ENCODE measurements at regions not wholly inside any gene's neighbourhood (a gene's known extent, or its start where the extent isn't known, plus 50 kb on each side); places are given as distances from the start of the nearest gene placed in this dataset.
"Not testable (repeated sequence)": the region's sequence is repeated elsewhere in the genome, so short reads cannot be mapped to it uniquely, and the experiment has no call there.

DNA sequence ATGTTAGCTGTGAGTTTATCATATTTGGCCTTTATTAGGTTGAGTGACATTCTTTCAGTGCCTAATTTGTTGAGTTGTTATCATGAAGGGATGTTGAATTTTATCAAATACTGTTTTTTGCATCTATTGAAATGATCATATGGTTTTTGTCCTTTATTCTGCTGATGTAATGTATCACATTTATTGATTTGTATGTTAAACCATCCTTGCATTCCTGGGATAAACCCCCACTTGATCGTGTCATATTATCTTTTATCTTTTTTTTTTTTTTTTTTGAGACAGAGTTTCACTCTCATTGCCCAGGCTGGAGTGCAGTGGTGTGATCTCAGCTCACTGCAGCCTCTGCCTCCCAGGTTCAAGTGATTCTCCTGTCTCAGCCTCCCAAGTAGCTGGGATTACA lies 51.9 kb upstream of the MFGE8 start:
- not testable (repeated sequence) for H3K4me1 ChIP-seq (ENCODE audit: control insufficient read depth, insufficient read depth, low read length, poor library complexity, severe bottlenecking); H3K27ac ChIP-seq (ENCODE audit: low read depth, low read length, severe bottlenecking); H3K4me3 ChIP-seq (ENCODE audit: extremely low read depth, insufficient read depth, low read length, poor library complexity, severe bottlenecking); H3K9me3 ChIP-seq (ENCODE audit: control insufficient read depth, low read length); H3K36me3 ChIP-seq (ENCODE audit: control insufficient read depth, insufficient read depth, low read length)
- WGBS, 2 experiments (ENCODE audit: insufficient coverage in 2 of 2): no CpG with 5 or more reads among the region's 1 CpG

GRCh38 chr15:88970232-88970631 lies 57.1 kb upstream of the MFGE8 start:
- peaks cover 4% of the 10 kb centered on the region for H3K9me3 ChIP-seq (ENCODE audit: control insufficient read depth, low read length)
- no peak overlapping the region for H3K4me3 ChIP-seq (ENCODE audit: extremely low read depth, insufficient read depth, low read length, poor library complexity, severe bottlenecking)
- H3K36me3 ChIP-seq (ENCODE audit: control insufficient read depth, insufficient read depth, low read length): no peaks in the 10 kb centered on the region
- H3K4me1 ChIP-seq (ENCODE audit: control insufficient read depth, insufficient read depth, low read length, poor library complexity, severe bottlenecking): no peaks in the 10 kb centered on the region
- WGBS, 2 experiments (ENCODE audit: insufficient coverage in 2 of 2): no CpG with 5 or more reads among the region's 1 CpG
- H3K27ac ChIP-seq (ENCODE audit: low read depth, low read length, severe bottlenecking): no peak overlapping the region

GRCh38 chr15:88974392-88974791 lies 61.2 kb upstream of the MFGE8 start:
- Histone ChIP-seq H3K4me3 (ENCODE audit: extremely low read depth, insufficient read depth, low read length, poor library complexity, severe bottlenecking) (no peak overlapping the region), H3K4me1 (ENCODE audit: control insufficient read depth, insufficient read depth, low read length, poor library complexity, severe bottlenecking) (no peaks in the 10 kb centered on the region), H3K9me3 (ENCODE audit: control insufficient read depth, low read length) (peaks cover 4% of the 10 kb centered on the region), H3K27ac (ENCODE audit: low read depth, low read length, severe bottlenecking) (no peak overlapping the region), H3K36me3 (ENCODE audit: control insufficient read depth, insufficient read depth, low read length) (no peaks in the 10 kb centered on the region)
- WGBS, 2 experiments (ENCODE audit: insufficient coverage in 2 of 2): 71 to 93% methylated on average over 2 of the region's 4 CpGs

DNA sequence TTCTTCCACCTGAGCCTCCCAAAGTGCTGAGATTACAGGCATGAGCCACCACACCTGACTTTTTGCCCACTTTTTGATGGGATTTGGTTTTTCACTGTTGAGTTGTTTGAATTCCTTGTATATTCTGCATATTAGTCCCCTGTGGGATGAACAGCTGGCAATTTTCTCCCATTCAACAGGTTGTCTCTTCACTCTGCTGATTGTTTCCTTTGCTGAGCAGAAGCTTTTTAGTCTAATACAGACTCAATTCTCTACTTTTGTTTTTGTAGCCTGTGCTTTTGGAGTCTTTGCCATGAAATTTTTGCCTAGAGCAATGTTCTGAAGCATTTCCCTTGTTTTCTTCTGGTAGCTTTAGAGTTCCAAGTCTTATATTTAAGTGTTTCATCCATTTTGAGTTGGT lies 62.7 kb upstream of the MFGE8 start:
- H3K4me3 ChIP-seq (ENCODE audit: extremely low read depth, insufficient read depth, low read length, poor library complexity, severe bottlenecking): no peak overlapping the region
- no peaks in the 10 kb centered on the region for H3K9me3 ChIP-seq (ENCODE audit: control insufficient read depth, low read length)
- no peaks in the 10 kb centered on the region for H3K36me3 ChIP-seq (ENCODE audit: control insufficient read depth, insufficient read depth, low read length)
- H3K4me1 ChIP-seq (ENCODE audit: control insufficient read depth, insufficient read depth, low read length, poor library complexity, severe bottlenecking): no peaks in the 10 kb centered on the region
- H3K27ac ChIP-seq (ENCODE audit: low read depth, low read length, severe bottlenecking): no peak overlapping the region

- Histone ChIP-seq H3K9me3 (ENCODE audit: control insufficient read depth, low read length) (no peaks in the 10 kb centered on the region), H3K27ac (ENCODE audit: low read depth, low read length, severe bottlenecking) (no peak overlapping the region), H3K36me3 (ENCODE audit: control insufficient read depth, insufficient read depth, low read length) (no peaks in the 10 kb centered on the region), H3K4me3 (ENCODE audit: extremely low read depth, insufficient read depth, low read length, poor library complexity, severe bottlenecking) (no peak overlapping the region), H3K4me1 (ENCODE audit: control insufficient read depth, insufficient read depth, low read length, poor library complexity, severe bottlenecking) (peaks cover under 1% of the 10 kb centered on the region)
- 93 to 100% methylated on average over 2 of the region's 2 CpGs for WGBS, 2 experiments (ENCODE audit: insufficient coverage in 2 of 2)
Observed at GRCh38 chr15:88976656-88977055, 63.5 kb upstream of the MFGE8 start.

DNA sequence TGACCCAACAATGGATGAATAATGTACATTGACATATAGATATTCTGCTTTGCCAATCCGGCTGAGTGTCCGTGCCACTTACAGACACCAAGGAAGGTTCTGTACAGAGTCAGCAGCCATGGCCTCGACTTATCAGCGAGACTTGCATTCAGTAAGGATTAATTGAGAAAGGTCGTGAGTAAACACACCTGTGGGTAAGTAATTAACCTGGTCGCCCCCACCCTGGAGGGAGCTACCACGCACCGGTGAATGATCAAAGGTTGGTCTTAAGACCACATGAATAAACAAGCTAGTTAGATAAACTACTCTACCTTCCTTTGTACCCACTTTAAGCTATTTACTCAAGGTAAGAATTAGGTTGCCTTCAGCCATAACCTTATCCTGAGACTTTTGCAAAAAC lies 66.5 kb upstream of the MFGE8 start:
- 94% methylated on average over 5 to 6 of the region's 8 CpGs for WGBS, 2 experiments (ENCODE audit: insufficient coverage in 2 of 2)

DNA sequence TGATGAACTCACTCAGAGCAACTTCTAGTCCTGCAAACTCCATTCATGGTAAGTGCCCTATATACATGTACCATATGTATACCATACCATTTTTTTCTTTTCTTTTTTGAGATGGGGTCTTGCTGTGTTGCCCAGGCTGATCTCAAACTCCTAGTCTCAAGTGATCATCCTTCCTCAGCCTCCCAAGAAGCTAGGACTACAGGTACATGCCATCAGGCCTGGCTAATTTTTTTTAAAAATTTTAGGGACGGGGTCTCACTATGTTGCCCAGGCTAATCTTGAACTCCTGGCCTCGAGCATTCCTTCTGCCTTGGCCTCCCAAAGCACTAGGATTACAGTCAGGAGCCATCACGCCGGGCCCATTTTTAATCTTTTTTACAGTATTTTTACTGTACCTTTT lies 67.3 kb upstream of the MFGE8 start:
- Histone ChIP-seq H3K4me1 (ENCODE audit: control insufficient read depth, insufficient read depth, low read length, poor library complexity, severe bottlenecking) (peaks cover 11% of the 10 kb centered on the region), H3K27ac (ENCODE audit: low read depth, low read length, severe bottlenecking) (no peak overlapping the region), H3K4me3 (ENCODE audit: extremely low read depth, insufficient read depth, low read length, poor library complexity, severe bottlenecking) (no peak overlapping the region), H3K36me3 (ENCODE audit: control insufficient read depth, insufficient read depth, low read length) (no peaks in the 10 kb centered on the region), H3K9me3 (ENCODE audit: control insufficient read depth, low read length) (no peaks in the 10 kb centered on the region)
- 87 to 88% methylated on average over 2 of the region's 4 CpGs for WGBS, 2 experiments (ENCODE audit: insufficient coverage in 2 of 2)

More for the DNA sequence above, 66.5 kb upstream of the MFGE8 start:
- H3K27ac ChIP-seq (ENCODE audit: low read depth, low read length, severe bottlenecking): no peak overlapping the region
- H3K36me3 ChIP-seq (ENCODE audit: control insufficient read depth, insufficient read depth, low read length): no peaks in the 10 kb centered on the region
- no peak overlapping the region for H3K4me3 ChIP-seq (ENCODE audit: extremely low read depth, insufficient read depth, low read length, poor library complexity, severe bottlenecking)
- H3K9me3 ChIP-seq (ENCODE audit: control insufficient read depth, low read length): no peaks in the 10 kb centered on the region
- peaks cover 11% of the 10 kb centered on the region for H3K4me1 ChIP-seq (ENCODE audit: control insufficient read depth, insufficient read depth, low read length, poor library complexity, severe bottlenecking)

DNA sequence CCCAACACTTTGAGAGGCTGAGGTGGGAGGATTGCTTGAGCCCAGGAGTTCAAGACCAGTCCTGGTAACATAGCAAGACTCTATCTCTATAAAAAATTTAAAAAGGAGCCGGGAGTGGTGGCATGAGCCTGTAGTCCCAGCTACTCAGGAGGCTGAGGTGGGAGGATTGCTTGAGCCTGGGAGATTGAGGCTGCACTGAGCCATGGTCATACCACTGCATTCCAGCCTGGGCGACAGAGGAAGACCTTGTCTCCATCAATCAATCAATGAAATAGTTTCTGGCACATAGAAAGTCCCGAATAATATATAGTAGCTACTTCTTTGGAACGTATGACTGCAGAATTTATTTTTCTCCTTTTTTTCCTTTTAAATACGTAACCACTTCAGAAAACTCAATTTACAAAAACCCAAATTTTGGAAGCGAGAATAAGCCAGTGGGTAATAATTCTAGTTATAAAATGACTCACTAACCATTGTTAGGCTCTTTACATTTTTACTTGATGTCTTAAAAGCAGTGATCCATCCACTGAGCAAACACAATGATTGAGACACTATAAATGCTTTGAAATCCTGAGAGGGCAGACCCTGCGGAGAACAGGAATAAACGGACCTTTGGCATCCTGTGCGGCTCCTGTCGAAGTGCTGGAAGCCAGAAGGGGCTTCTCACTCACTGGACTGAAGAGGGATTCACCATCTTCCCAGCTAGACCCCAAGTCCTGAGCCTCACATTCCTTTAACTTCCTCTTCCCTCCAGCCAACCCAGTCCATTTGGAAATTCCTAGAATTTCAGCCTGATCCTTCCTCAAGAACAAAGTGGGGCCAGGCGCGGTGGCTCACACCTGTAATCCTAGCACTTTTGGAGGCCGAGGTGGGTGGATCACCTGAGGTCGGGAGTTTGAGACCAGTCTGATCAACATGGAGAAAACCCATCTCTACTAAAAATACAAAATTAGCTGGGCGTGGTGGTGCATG lies 68.4 kb upstream of the MFGE8 start:
- H3K27ac ChIP-seq (ENCODE audit: low read depth, low read length, severe bottlenecking): peak overlapping the region; percentile 6
- 85 to 87% methylated on average over 10 to 11 of the region's 15 CpGs for WGBS, 2 experiments (ENCODE audit: insufficient coverage in 2 of 2)
- H3K4me3 ChIP-seq (ENCODE audit: extremely low read depth, insufficient read depth, low read length, poor library complexity, severe bottlenecking): no peak overlapping the region

GRCh38 chr15:88982304-88982945 lies 69.2 kb upstream of the MFGE8 start:
- H3K9me3 ChIP-seq (ENCODE audit: control insufficient read depth, low read length): no peaks in the 10 kb centered on the region
- peaks cover 14% of the 10 kb centered on the region for H3K4me1 ChIP-seq (ENCODE audit: control insufficient read depth, insufficient read depth, low read length, poor library complexity, severe bottlenecking)
- H3K36me3 ChIP-seq (ENCODE audit: control insufficient read depth, insufficient read depth, low read length): no peaks in the 10 kb centered on the region
- H3K27ac ChIP-seq (ENCODE audit: low read depth, low read length, severe bottlenecking): no peak overlapping the region
- 85 to 91% methylated on average over 5 to 6 of the region's 7 CpGs for WGBS, 2 experiments (ENCODE audit: insufficient coverage in 2 of 2)
- no peak overlapping the region for H3K4me3 ChIP-seq (ENCODE audit: extremely low read depth, insufficient read depth, low read length, poor library complexity, severe bottlenecking)

More for the DNA sequence above, 68.4 kb upstream of the MFGE8 start:
- Histone ChIP-seq H3K4me1 (ENCODE audit: control insufficient read depth, insufficient read depth, low read length, poor library complexity, severe bottlenecking) (peaks cover 11% of the 10 kb centered on the region), H3K9me3 (ENCODE audit: control insufficient read depth, low read length) (no peaks in the 10 kb centered on the region), H3K36me3 (ENCODE audit: control insufficient read depth, insufficient read depth, low read length) (no peaks in the 10 kb centered on the region)

GRCh38 chr15:88982946-88983342 lies 69.8 kb upstream of the MFGE8 start:
- Histone ChIP-seq H3K9me3 (ENCODE audit: control insufficient read depth, low read length) (no peaks in the 10 kb centered on the region), H3K4me1 (ENCODE audit: control insufficient read depth, insufficient read depth, low read length, poor library complexity, severe bottlenecking) (peaks cover 19% of the 10 kb centered on the region), H3K4me3 (ENCODE audit: extremely low read depth, insufficient read depth, low read length, poor library complexity, severe bottlenecking) (no peak overlapping the region), H3K36me3 (ENCODE audit: control insufficient read depth, insufficient read depth, low read length) (no peaks in the 10 kb centered on the region), H3K27ac (ENCODE audit: low read depth, low read length, severe bottlenecking) (no peak overlapping the region)
- WGBS, 2 experiments (ENCODE audit: insufficient coverage in 2 of 2): 100% methylated on average over 1 of the region's 2 CpGs

All from mesodermal cell (in vitro differentiated cells).